ENCODE measurements at regions not wholly inside any gene's neighbourhood (a gene's known extent, or its start where the extent isn't known, plus 50 kb on each side); places are given as distances from the start of the nearest gene placed in this dataset.

- TF ChIP-seq CTCF (IDR thresholded peaks at IDR 0.05; ENCODE audit: low read depth, low read length) (no peak), EZH2phosphoT487 (IDR thresholded peaks at IDR 0.05; ENCODE audit: low read depth) (no peak)
Observed at GRCh38 chr9:129307227-129307970, 129.3 kb upstream of the IER5L start.
